NCI-H510A (cell line): ENCODE measurements at regions not wholly inside any gene's neighbourhood (a gene's known extent, or its start where the extent isn't known, plus 50 kb on each side); places are given as distances from the start of the nearest gene placed in this dataset.

ENCODE experiments used
- DNase-seq: peaks from one replicate; lab custom pipeline; 2025; lab: John Stamatoyannopoulos, UW

GRCh38 chr12:77777274-77777673 is 53.4 kb upstream of the NAV3 start:
- no peak for DNase-seq

GRCh38 chr12:77774761-77775160 is 55.9 kb upstream of the NAV3 start:
- no peak for DNase-seq

GRCh38 chr12:77772676-77773298 is 57.9 kb upstream of the NAV3 start:
- no peak for DNase-seq

GRCh38 chr12:77768558-77768957 is 62.1 kb upstream of the NAV3 start:
- no peak for DNase-seq

GRCh38 chr12:77767756-77768343 is 62.8 kb upstream of the NAV3 start:
- DNase-seq: no peak

- no peak for DNase-seq
Measured at GRCh38 chr12:77767335-77767734, 63.4 kb upstream of the NAV3 start.

GRCh38 chr12:77766224-77766623 is 64.5 kb upstream of the NAV3 start:
- no peak for DNase-seq

GRCh38 chr12:77761286-77761685 is 69.4 kb upstream of the NAV3 start:
- no peak for DNase-seq

GRCh38 chr12:77760271-77761025 is 70.2 kb upstream of the NAV3 start:
- no peak for DNase-seq

- no peak for DNase-seq
Measured at GRCh38 chr12:77754086-77754485, 76.6 kb upstream of the NAV3 start.

GRCh38 chr12:77751939-77752338 is 78.8 kb upstream of the NAV3 start:
- no peak for DNase-seq

GRCh38 chr12:77746096-77746495 is 84.6 kb upstream of the NAV3 start:
- peak; percentile 80 for DNase-seq

GRCh38 chr12:77745624-77746023 is 85.1 kb upstream of the NAV3 start:
- no peak for DNase-seq

GRCh38 chr12:77742631-77743030 is 88.1 kb upstream of the NAV3 start:
- peak; percentile 20 for DNase-seq

- DNase-seq: no peak
Measured at GRCh38 chr12:77741974-77742517, 88.6 kb upstream of the NAV3 start.

GRCh38 chr12:77736219-77736965 is 94.3 kb upstream of the NAV3 start:
- no peak for DNase-seq

GRCh38 chr12:77734214-77734883 is 96.3 kb upstream of the NAV3 start:
- no peak for DNase-seq

GRCh38 chr12:77728018-77728417 is 102.7 kb upstream of the NAV3 start:
- no peak for DNase-seq

- no peak for DNase-seq
Measured at GRCh38 chr12:77727442-77728001, 103.2 kb upstream of the NAV3 start.

GRCh38 chr12:77725611-77726010 is 105.1 kb upstream of the NAV3 start:
- no peak for DNase-seq

GRCh38 chr12:77724367-77724957 is 106.2 kb upstream of the NAV3 start:
- peak; percentile 39 for DNase-seq
